ENCODE measurements at regions not wholly inside any gene's neighbourhood (a gene's known extent, or its start where the extent isn't known, plus 50 kb on each side); places are given as distances from the start of the nearest gene placed in this dataset.
"Not testable (repeated sequence)": the region's sequence is repeated elsewhere in the genome, so short reads cannot be mapped to it uniquely, and the experiment has no call there.

GRCh38 chr16:88188171-88188895, 194.4 kb upstream of the ZNF469 start:
- DNase-seq, result not testable (repeated sequence)

- DNase-seq, result not testable (repeated sequence)
Measured at GRCh38 chr16:88190592-88191095, 192.1 kb upstream of the ZNF469 start.

- not testable (repeated sequence) for DNase-seq
Measured at GRCh38 chr16:88191168-88191567, 191.6 kb upstream of the ZNF469 start.

- DNase-seq, result no peak
Measured at GRCh38 chr16:88192601-88193000, 190.2 kb upstream of the ZNF469 start.

GRCh38 chr16:88193706-88194396, 188.9 kb upstream of the ZNF469 start:
- not testable (repeated sequence) for DNase-seq

GRCh38 chr16:88194397-88195268, 188.1 kb upstream of the ZNF469 start:
- DNase-seq, result no peak

GRCh38 chr16:88195269-88195705, 187.5 kb upstream of the ZNF469 start:
- no peak for DNase-seq

- DNase-seq, result no peak
Measured at GRCh38 chr16:88195911-88196465, 186.8 kb upstream of the ZNF469 start.

- DNase-seq, result no peak
Measured at GRCh38 chr16:88196471-88197400, 186.0 kb upstream of the ZNF469 start.

GRCh38 chr16:88197481-88198456, 185.0 kb upstream of the ZNF469 start:
- DNase-seq, result no peak

GRCh38 chr16:88198457-88199295, 184.1 kb upstream of the ZNF469 start:
- not testable (repeated sequence) for DNase-seq

- DNase-seq, result not testable (repeated sequence)
Measured at GRCh38 chr16:88199296-88200153, 183.2 kb upstream of the ZNF469 start.

GRCh38 chr16:88200154-88200895, 182.4 kb upstream of the ZNF469 start:
- not testable (repeated sequence) for DNase-seq

- no peak for DNase-seq
Measured at GRCh38 chr16:88200896-88201185, 181.9 kb upstream of the ZNF469 start.

GRCh38 chr16:88201611-88202010, 181.1 kb upstream of the ZNF469 start:
- DNase-seq, result not testable (repeated sequence)

- no peak for DNase-seq
Measured at GRCh38 chr16:88202207-88202745, 180.5 kb upstream of the ZNF469 start.

- not testable (repeated sequence) for DNase-seq
Measured at GRCh38 chr16:88202856-88203681, 179.7 kb upstream of the ZNF469 start.
